GM12873 (cell line): ENCODE measurements at regions not wholly inside any gene's neighbourhood (a gene's known extent, or its start where the extent isn't known, plus 50 kb on each side); places are given as distances from the start of the nearest gene placed in this dataset.

Source experiments
- TF ChIP-seq, protein P1 (sequence below): IDR thresholded peaks from 2 replicates; pipeline ENCODE4 v1.5.1; 2012; ENCODE audit warnings: low read depth, mild to moderate bottlenecking, moderate library complexity, low read length, control low read depth; ENCODE audit not compliant: insufficient read depth; ENCODE audit errors: missing control alignments

DNA sequence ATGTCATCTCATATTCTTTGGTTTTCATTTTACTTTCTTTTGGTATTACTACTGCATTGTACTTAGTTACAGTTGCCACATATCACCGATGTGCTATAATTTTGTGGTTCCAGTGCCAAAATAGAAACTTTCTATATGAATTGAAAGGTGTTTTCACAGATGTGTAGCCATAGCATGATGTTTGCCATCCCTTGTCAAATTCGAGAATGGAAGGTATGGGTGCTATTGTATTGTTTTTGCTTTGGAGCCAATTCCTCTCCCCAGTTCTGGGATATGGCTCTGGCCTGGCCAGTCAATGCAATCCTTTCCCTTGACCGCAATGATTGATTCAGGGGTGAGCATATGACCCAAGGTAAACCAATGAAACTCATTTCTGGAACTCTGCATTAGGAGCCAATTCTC is 86.2 kb upstream of the RPS6KA3 start:
- TF ChIP-seq, protein P1, sequence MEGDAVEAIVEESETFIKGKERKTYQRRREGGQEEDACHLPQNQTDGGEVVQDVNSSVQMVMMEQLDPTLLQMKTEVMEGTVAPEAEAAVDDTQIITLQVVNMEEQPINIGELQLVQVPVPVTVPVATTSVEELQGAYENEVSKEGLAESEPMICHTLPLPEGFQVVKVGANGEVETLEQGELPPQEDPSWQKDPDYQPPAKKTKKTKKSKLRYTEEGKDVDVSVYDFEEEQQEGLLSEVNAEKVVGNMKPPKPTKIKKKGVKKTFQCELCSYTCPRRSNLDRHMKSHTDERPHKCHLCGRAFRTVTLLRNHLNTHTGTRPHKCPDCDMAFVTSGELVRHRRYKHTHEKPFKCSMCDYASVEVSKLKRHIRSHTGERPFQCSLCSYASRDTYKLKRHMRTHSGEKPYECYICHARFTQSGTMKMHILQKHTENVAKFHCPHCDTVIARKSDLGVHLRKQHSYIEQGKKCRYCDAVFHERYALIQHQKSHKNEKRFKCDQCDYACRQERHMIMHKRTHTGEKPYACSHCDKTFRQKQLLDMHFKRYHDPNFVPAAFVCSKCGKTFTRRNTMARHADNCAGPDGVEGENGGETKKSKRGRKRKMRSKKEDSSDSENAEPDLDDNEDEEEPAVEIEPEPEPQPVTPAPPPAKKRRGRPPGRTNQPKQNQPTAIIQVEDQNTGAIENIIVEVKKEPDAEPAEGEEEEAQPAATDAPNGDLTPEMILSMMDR = no peak

- TF ChIP-seq, protein P1 = no peak
These were observed 85.8 kb upstream of the RPS6KA3 start for GRCh38 chrX:20352504-20352903.

DNA sequence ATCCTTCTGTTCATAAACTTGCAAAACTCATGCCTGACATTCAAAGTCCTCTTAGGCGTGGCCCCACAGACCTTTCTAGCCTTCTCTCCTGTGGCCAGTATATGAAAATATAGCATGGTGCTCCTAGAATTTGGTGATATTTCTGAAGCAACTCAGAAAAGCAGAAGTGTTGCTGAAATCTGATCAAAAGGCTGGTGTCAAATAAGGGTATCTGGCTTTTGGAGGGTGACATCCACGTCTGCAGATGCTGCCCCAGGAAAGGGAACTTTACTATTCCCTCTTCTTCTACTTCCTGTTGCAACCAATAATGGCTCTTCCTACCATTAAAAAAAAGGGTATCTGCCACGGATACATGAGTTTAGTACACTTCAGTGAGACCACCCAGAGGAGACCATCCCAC is 83.9 kb upstream of the RPS6KA3 start:
- TF ChIP-seq, protein P1 = no peak

DNA sequence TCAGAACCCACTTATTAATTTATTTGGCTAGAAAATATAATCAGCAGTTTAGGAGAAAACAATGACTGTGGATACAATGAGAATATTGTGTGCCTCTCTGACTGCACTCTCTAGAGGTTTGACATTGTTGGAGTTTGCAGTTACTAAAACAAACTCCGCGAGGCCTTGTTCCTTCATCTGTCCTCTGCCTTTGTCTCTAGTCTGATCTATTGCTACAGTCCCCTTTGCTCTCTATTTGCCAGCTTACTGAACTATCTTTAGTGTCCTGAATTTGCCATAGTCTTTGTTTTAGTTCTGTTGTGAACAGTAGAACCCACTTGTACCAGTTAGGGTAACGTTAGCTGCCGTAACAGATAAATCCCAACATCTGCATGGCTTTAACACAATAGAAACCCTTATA is 81.4 kb upstream of the RPS6KA3 start:
- TF ChIP-seq, protein P1 = no peak

DNA sequence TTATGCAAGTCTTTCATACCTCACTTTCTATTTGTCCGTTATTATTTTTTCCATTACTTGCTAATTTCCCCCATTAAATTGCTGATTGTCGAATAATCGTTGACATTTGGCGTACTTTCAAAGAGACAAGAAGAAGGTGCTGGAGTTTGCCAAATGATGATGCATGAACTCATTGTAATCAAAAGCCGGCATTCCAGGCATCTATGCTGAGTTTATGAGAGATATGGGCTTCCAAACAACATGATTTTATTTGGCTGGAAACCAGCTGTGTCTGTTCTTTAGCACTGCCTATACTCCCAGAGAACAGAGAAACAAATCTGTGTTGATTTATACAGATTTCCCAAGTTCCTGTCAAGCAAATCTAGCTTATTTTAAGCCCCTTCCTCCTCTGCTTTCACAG is 80.8 kb upstream of the RPS6KA3 start:
- TF ChIP-seq, protein P1 = no peak

DNA sequence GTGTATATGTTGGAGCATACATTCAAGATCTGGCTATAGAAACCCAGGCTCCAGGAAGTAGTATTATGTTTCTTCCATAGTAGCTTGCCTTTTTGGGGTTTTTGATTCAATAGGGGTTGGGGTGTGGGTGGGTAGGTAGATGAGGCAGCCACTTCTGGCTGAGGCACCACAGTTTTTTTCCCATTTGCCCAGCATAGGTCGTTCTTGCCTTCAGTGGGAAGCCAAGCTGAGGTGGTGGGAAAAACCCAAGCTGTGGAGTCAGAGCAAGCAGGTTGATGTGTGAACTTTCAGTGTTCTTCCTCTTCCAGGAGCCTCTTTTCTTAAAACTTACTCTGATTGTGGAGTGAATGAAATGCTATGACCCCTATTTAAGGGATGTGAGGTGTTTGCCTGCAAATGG is 67.0 kb upstream of the RPS6KA3 start:
- TF ChIP-seq, protein P1 = no peak

DNA sequence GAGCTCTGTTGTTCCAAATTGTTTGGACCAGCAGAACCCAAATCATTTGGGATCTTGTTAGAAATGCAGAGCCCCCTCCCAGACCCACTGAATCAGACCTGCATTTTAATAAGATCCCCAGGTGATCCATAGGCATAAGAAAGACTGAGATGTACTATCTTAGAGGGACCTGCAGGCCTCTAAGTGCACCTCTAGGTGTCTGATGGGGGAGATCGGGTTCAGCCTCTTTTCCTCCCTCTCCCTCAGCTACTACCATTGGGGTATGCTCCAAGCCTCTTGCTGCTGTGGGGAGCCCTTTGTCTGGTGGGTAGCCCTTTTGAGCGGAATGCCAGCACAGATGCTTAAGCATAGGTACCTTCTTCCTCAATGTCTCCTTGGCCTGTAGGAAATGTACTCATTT is 63.8 kb upstream of the RPS6KA3 start:
- TF ChIP-seq, protein P1 = no peak
